ENCODE measurements at regions not wholly inside any gene's neighbourhood (a gene's known extent, or its start where the extent isn't known, plus 50 kb on each side); places are given as distances from the start of the nearest gene placed in this dataset.
"Not testable (repeated sequence)": the region's sequence is repeated elsewhere in the genome, so short reads cannot be mapped to it uniquely, and the experiment has no call there.

- H3K4me3 ChIP-seq (ENCODE audit: low read depth, low read length): no peak overlapping the region
- no peak for DNase-seq (ENCODE audit: low read depth)
- TF ChIP-seq MYC (IDR thresholded peaks at IDR 0.05; ENCODE audit: low read depth, low read length): no peak
- TF ChIP-seq MAX (IDR thresholded peaks at IDR 0.05; ENCODE audit: low read depth, low read length): no peak
- TF ChIP-seq POLR2A (IDR thresholded peaks at IDR 0.05; ENCODE audit: extremely low read depth, insufficient read length): no peak
- TF ChIP-seq, protein P1, sequence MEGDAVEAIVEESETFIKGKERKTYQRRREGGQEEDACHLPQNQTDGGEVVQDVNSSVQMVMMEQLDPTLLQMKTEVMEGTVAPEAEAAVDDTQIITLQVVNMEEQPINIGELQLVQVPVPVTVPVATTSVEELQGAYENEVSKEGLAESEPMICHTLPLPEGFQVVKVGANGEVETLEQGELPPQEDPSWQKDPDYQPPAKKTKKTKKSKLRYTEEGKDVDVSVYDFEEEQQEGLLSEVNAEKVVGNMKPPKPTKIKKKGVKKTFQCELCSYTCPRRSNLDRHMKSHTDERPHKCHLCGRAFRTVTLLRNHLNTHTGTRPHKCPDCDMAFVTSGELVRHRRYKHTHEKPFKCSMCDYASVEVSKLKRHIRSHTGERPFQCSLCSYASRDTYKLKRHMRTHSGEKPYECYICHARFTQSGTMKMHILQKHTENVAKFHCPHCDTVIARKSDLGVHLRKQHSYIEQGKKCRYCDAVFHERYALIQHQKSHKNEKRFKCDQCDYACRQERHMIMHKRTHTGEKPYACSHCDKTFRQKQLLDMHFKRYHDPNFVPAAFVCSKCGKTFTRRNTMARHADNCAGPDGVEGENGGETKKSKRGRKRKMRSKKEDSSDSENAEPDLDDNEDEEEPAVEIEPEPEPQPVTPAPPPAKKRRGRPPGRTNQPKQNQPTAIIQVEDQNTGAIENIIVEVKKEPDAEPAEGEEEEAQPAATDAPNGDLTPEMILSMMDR (IDR thresholded peaks at IDR 0.05; ENCODE audit: low read depth, low read length): no peak
These were observed 984.6 kb downstream of the ADGRL2 start for GRCh38 chr1:82785268-82785790.

- TF ChIP-seq, protein P1 (IDR thresholded peaks at IDR 0.05; ENCODE audit: low read depth, low read length): no peak
- TF ChIP-seq POLR2A (IDR thresholded peaks at IDR 0.05; ENCODE audit: extremely low read depth, insufficient read length): no peak
- TF ChIP-seq MAX (IDR thresholded peaks at IDR 0.05; ENCODE audit: low read depth, low read length): no peak
- TF ChIP-seq MYC (IDR thresholded peaks at IDR 0.05; ENCODE audit: low read depth, low read length): no peak
- no peak overlapping the region for H3K4me3 ChIP-seq (ENCODE audit: low read depth, low read length)
- no peak for DNase-seq (ENCODE audit: low read depth)
These were observed 982.3 kb downstream of the ADGRL2 start for GRCh38 chr1:82783044-82783443.

DNA sequence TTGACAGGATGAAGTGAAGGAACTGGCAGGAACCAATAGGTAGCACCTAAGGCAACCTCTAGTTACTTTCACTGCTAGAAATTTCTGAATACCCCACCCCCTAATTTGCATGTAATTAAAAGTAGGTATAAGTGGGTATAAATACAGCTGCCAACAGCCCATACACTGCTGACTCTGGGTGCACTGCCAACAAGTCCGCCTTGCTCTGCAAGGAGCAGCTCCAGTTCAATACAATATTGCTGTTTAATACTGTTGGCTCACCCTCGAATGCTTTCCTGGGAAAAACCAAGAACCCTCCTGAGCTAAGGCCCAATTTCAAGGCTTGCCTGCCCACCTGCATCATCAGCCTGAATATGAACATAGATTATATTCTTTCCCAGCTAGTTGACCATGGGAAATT is 981.9 kb downstream of the ADGRL2 start:
- H3K4me3 ChIP-seq (ENCODE audit: low read depth, low read length): no peak overlapping the region
- TF ChIP-seq POLR2A (IDR thresholded peaks at IDR 0.05; ENCODE audit: extremely low read depth, insufficient read length): no peak
- TF ChIP-seq, protein P1 (IDR thresholded peaks at IDR 0.05; ENCODE audit: low read depth, low read length): no peak
- TF ChIP-seq MAX (IDR thresholded peaks at IDR 0.05; ENCODE audit: low read depth, low read length): no peak
- no peak for TF ChIP-seq MYC (IDR thresholded peaks at IDR 0.05; ENCODE audit: low read depth, low read length)
- DNase-seq (ENCODE audit: low read depth): no peak

- DNase-seq (ENCODE audit: low read depth): peak; percentile 11
These were observed 977.9 kb downstream of the ADGRL2 start for GRCh38 chr1:82778612-82779011.

DNA sequence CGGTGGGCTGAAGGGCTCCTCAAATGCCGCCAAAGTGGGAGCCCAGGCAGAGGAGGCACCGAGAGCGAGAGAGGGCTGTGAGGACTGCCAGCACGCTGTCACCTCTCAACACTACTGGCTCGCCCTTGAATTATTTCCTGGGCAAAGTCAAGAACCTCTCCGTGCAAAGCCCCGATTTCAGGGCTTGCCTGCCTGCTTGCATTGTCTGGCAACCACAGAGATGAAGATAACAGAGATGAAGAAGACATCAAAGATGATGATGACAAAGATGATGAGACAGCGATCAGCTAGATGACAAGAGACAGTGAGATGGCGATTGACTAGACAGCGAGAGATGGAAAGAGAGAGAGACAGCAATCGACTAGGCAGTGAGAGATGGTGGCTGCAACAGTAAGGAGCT is 976.5 kb downstream of the ADGRL2 start:
- no peak for DNase-seq (ENCODE audit: low read depth)
- TF ChIP-seq, protein P1 (IDR thresholded peaks at IDR 0.05; ENCODE audit: low read depth, low read length): no peak
- no peak for TF ChIP-seq MAX (IDR thresholded peaks at IDR 0.05; ENCODE audit: low read depth, low read length)
- no peak for TF ChIP-seq MYC (IDR thresholded peaks at IDR 0.05; ENCODE audit: low read depth, low read length)
- TF ChIP-seq POLR2A (IDR thresholded peaks at IDR 0.05; ENCODE audit: extremely low read depth, insufficient read length): no peak
- no peak overlapping the region for H3K4me3 ChIP-seq (ENCODE audit: low read depth, low read length)

More at GRCh38 chr1:82778612-82779011, 977.9 kb downstream of the ADGRL2 start:
- H3K4me3 ChIP-seq (ENCODE audit: low read depth, low read length): no peak overlapping the region
- no peak for TF ChIP-seq MYC (IDR thresholded peaks at IDR 0.05; ENCODE audit: low read depth, low read length)
- TF ChIP-seq, protein P1 (IDR thresholded peaks at IDR 0.05; ENCODE audit: low read depth, low read length): peak; percentile 11

DNA sequence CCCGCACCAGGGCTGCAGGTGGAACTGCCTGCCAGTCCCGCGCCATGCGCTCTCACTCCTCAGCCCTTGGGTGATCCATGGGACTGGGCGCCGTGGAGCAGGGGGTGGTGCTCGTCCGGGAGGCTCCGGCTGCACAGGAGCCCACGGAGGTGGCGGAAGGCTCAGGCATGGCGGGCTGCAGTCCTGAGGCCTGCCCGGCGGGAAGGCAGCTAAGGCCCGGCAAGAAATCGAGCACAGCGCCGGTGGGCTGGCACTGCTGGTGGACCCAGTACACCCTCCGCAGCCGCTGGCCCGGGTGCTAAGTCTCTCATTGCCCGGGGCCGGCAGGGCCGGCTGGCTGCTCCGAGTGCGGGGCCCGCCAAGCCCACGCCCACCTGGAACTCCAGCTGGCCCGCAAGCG is 976.0 kb downstream of the ADGRL2 start:
- DNase-seq (ENCODE audit: low read depth); H3K4me3 ChIP-seq (ENCODE audit: low read depth, low read length): not testable (repeated sequence)

Data from NB4 (cell line).